ENCODE measurements at regions not wholly inside any gene's neighbourhood (a gene's known extent, or its start where the extent isn't known, plus 50 kb on each side); places are given as distances from the start of the nearest gene placed in this dataset.

DNA sequence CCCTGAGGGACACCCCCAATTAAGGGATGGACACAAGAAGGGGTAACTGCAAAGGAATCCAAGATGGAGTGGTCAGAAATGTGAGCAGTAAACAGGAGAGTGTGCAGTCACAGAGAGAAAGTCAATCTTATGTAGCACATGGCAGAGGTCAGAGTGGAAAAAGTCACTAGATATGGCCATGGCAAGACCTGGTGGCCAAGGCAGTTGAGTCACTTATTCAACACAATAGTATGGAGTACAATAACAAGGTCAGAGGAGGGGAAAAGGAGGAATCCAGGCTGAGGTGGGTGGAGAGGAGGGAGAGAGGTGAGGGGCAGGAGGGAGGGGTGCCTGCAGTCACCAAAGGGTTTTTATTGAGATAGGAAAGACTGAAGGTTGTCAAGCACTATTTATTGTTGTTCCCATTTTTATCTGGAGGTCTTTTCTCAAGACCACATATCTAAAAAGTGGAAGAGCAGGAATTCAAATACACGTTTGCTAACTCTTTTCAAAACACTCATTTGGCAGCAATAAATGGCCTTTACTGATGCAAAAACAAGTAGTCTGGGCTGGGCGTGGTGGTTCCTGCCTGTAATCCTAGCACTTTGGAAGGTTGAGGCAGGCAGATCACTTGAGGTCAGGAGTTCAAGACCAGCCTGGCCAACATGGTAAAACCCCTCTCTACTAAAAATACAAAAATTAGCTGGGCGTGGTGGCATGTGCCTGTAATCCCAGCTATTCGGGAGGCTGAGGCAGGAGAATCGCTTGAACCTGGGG, 53.3 kb upstream of the ARHGEF3 start:
- Mint-ChIP-seq H3K27ac (ENCODE audit: unreplicated experiment) (no peak overlapping the region), H3K4me3 (ENCODE audit: unreplicated experiment) (no peak overlapping the region), H3K9me3 (ENCODE audit: unreplicated experiment) (no peaks in the 10 kb centered on the region), H3K27me3 (ENCODE audit: unreplicated experiment) (no peaks in the 10 kb centered on the region), H3K36me3 (ENCODE audit: low read depth, unreplicated experiment) (no peaks in the 10 kb centered on the region), H3K4me1 (ENCODE audit: unreplicated experiment) (peaks cover 14% of the 10 kb centered on the region)
- TF ChIP-seq, protein P1, sequence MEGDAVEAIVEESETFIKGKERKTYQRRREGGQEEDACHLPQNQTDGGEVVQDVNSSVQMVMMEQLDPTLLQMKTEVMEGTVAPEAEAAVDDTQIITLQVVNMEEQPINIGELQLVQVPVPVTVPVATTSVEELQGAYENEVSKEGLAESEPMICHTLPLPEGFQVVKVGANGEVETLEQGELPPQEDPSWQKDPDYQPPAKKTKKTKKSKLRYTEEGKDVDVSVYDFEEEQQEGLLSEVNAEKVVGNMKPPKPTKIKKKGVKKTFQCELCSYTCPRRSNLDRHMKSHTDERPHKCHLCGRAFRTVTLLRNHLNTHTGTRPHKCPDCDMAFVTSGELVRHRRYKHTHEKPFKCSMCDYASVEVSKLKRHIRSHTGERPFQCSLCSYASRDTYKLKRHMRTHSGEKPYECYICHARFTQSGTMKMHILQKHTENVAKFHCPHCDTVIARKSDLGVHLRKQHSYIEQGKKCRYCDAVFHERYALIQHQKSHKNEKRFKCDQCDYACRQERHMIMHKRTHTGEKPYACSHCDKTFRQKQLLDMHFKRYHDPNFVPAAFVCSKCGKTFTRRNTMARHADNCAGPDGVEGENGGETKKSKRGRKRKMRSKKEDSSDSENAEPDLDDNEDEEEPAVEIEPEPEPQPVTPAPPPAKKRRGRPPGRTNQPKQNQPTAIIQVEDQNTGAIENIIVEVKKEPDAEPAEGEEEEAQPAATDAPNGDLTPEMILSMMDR (IDR thresholded peaks at IDR 0.05; ENCODE audit: unreplicated experiment) = no peak
- DNase-seq (ENCODE audit: low spot score) = no peak

DNA sequence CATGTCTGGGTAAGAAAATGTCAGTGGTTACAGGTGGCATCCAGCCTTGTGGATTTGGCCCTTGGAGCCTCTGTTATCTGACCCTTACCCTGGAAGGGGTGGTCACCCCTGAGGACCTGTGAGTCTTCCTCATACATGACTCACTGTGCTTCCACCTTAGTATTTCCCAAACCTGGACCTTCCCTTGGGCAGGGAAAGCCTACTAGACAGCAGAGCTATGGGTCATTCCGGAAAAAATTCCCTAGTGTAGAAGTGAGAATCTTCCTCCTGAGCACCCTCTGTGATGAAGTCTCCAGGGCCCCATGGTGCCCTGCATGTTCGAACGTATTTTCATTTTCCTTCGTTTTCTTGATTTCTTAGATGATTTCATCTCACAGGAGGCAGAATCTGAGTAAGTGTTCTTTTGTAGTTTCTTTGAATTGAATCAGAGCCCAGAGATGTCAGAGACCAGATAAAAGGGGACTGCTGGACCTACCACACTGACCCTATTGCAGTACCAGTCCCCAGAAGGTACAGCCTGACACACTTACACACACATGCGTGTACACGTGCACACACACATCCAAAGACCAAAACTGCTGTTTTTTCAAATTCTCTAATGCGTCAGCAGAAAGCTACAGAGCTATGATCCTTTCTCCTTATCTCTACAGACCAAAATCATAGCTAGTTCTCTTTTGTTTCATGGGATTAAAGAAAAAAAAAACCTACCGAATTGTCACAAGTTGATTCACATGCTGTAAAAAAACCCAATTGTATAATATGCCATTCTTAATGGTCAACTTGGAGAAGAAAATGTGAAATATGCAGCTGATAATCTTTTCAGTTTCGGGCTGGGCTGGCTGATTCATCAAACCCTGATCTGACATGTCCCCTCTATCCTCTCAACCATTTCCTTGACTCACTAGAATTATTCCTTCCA, 50.5 kb upstream of the ARHGEF3 start:
- Mint-ChIP-seq H3K4me3 (ENCODE audit: unreplicated experiment) (no peak overlapping the region), H3K27me3 (ENCODE audit: unreplicated experiment) (peaks cover 3% of the 10 kb centered on the region), H3K9me3 (ENCODE audit: unreplicated experiment) (no peaks in the 10 kb centered on the region), H3K4me1 (ENCODE audit: unreplicated experiment) (peaks cover 6% of the 10 kb centered on the region), H3K27ac (ENCODE audit: unreplicated experiment) (no peak overlapping the region), H3K36me3 (ENCODE audit: low read depth, unreplicated experiment) (no peaks in the 10 kb centered on the region)
- no peak for DNase-seq (ENCODE audit: low spot score)
- TF ChIP-seq, protein P1 (IDR thresholded peaks at IDR 0.05; ENCODE audit: unreplicated experiment) = no peak
